ENCODE measurements at regions not wholly inside any gene's neighbourhood (a gene's known extent, or its start where the extent isn't known, plus 50 kb on each side); places are given as distances from the start of the nearest gene placed in this dataset.

DNA sequence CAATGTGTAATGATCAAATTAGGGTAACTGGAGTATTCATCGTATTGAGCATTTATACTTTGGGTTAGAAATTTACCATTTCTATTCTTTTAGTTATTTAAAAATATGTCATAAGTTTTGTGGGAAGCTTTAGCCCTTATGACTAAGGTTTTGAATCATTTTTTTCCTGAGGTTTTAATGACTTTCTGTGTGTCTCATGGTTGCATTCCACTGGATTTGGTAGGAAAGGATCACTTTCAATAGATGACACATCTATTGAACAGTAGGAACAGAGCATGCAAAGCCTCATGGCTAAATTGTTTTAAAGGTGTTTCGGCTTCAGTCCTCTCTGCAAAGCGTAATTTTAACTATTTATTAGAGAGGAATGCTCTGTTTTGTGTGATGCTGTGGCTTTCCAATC, 512.4 kb upstream of the CHD1 start:
- TF ChIP-seq, protein P1, sequence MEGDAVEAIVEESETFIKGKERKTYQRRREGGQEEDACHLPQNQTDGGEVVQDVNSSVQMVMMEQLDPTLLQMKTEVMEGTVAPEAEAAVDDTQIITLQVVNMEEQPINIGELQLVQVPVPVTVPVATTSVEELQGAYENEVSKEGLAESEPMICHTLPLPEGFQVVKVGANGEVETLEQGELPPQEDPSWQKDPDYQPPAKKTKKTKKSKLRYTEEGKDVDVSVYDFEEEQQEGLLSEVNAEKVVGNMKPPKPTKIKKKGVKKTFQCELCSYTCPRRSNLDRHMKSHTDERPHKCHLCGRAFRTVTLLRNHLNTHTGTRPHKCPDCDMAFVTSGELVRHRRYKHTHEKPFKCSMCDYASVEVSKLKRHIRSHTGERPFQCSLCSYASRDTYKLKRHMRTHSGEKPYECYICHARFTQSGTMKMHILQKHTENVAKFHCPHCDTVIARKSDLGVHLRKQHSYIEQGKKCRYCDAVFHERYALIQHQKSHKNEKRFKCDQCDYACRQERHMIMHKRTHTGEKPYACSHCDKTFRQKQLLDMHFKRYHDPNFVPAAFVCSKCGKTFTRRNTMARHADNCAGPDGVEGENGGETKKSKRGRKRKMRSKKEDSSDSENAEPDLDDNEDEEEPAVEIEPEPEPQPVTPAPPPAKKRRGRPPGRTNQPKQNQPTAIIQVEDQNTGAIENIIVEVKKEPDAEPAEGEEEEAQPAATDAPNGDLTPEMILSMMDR (IDR thresholded peaks at IDR 0.05; ENCODE audit: low read depth, low read length, poor library complexity, severe bottlenecking) = no peak
- no peak for TF ChIP-seq EZH2phosphoT487 (IDR thresholded peaks at IDR 0.05; ENCODE audit: borderline replicate concordance, low read length)
